DND-41 (cell line): ENCODE measurements at regions not wholly inside any gene's neighbourhood (a gene's known extent, or its start where the extent isn't known, plus 50 kb on each side); places are given as distances from the start of the nearest gene placed in this dataset.

ENCODE experiments used
- CTCF ChIP-seq: IDR thresholded peaks from 2 replicates; pipeline ENCODE4 v1.5.1; 2012; ENCODE audit warnings: borderline replicate concordance, low read length, moderate library complexity, mild to moderate bottlenecking; ENCODE audit not compliant: poor library complexity, severe bottlenecking; ENCODE audit errors: extremely low read depth
- EZH2 ChIP-seq: IDR thresholded peaks from 3 replicates; pipeline ENCODE4 v1.6.1; 2012; ENCODE audit warnings: borderline replicate concordance, low read depth, mild to moderate bottlenecking, moderate library complexity, low read length, inconsistent platforms; ENCODE audit not compliant: severe bottlenecking

- TF ChIP-seq CTCF (no peak), EZH2 (no peak)
Observed at GRCh38 chr19:31597616-31598015, 248.4 kb upstream of the TSHZ3 start.
